ENCODE measurements at regions not wholly inside any gene's neighbourhood (a gene's known extent, or its start where the extent isn't known, plus 50 kb on each side); places are given as distances from the start of the nearest gene placed in this dataset.

GRCh38 chr5:21219966-21220365 is 1232.0 kb upstream of the CDH18 start:
- no peaks in the 10 kb centered on the region for H3K27me3 ChIP-seq
- H3K27ac ChIP-seq, result no peak overlapping the region
- H3K9me3 ChIP-seq, result no peaks in the 10 kb centered on the region
- H3K4me3 ChIP-seq, result no peak overlapping the region
- intact Hi-C loops (cut with DNase I; ENCODE audit: low total_unique reads), result no loop called here
- peaks cover 0 to 21% (median 0%) of the 10 kb centered on the region in 4 donors for H3K4me1 ChIP-seq
- no peak for DNase-seq
- no peaks in the 10 kb centered on the region for H3K36me3 ChIP-seq
- no peak for TF ChIP-seq CTCF (IDR thresholded peaks at IDR 0.05)

GRCh38 chr5:21219251-21219650 is 1231.3 kb upstream of the CDH18 start:
- Histone ChIP-seq H3K27me3 (no peaks in the 10 kb centered on the region), H3K4me1 (peaks cover 0 to 21% (median 0%) of the 10 kb centered on the region in 4 donors), H3K9me3 (no peaks in the 10 kb centered on the region), H3K27ac (no peak overlapping the region), H3K36me3 (no peaks in the 10 kb centered on the region), H3K4me3 (no peak overlapping the region)
- TF ChIP-seq CTCF (IDR thresholded peaks at IDR 0.05), result no peak
- intact Hi-C loops (cut with DNase I; ENCODE audit: low total_unique reads), result no loop called here
- no peak for DNase-seq

GRCh38 chr5:21212026-21212425 is 1224.0 kb upstream of the CDH18 start:
- Histone ChIP-seq H3K9me3 (no peaks in the 10 kb centered on the region), H3K36me3 (no peaks in the 10 kb centered on the region), H3K4me3 (no peak overlapping the region), H3K27ac (no peak overlapping the region), H3K27me3 (no peaks in the 10 kb centered on the region), H3K4me1 (no peaks in the 10 kb centered on the region)
- no peak for DNase-seq
- TF ChIP-seq CTCF (IDR thresholded peaks at IDR 0.05), result no peak
- intact Hi-C loops (cut with DNase I; ENCODE audit: low total_unique reads), result no loop called here

- no peaks in the 10 kb centered on the region for H3K27me3 ChIP-seq
- no peaks in the 10 kb centered on the region for H3K4me1 ChIP-seq
- no peak for TF ChIP-seq CTCF (IDR thresholded peaks at IDR 0.05)
- H3K9me3 ChIP-seq, result no peaks in the 10 kb centered on the region
- no peak overlapping the region for H3K27ac ChIP-seq
- no peak for DNase-seq
- H3K36me3 ChIP-seq, result no peaks in the 10 kb centered on the region
- intact Hi-C loops (cut with DNase I; ENCODE audit: low total_unique reads), result no loop called here
- no peak overlapping the region for H3K4me3 ChIP-seq
Observed at GRCh38 chr5:21209409-21209808, 1221.4 kb upstream of the CDH18 start.

GRCh38 chr5:21199087-21199486 is 1211.1 kb upstream of the CDH18 start:
- Histone ChIP-seq H3K36me3 (no peaks in the 10 kb centered on the region), H3K27ac (no peak overlapping the region), H3K4me1 (peaks cover 0 to 18% (median 0%) of the 10 kb centered on the region in 4 donors), H3K9me3 (no peaks in the 10 kb centered on the region), H3K4me3 (no peak overlapping the region), H3K27me3 (no peaks in the 10 kb centered on the region)
- intact Hi-C loops (cut with DNase I; ENCODE audit: low total_unique reads), result no loop called here
- no peak for TF ChIP-seq CTCF (IDR thresholded peaks at IDR 0.05)
- DNase-seq, result no peak

- intact Hi-C loops (cut with DNase I; ENCODE audit: low total_unique reads), result no loop called here
- H3K27ac ChIP-seq, result no peak overlapping the region
- H3K9me3 ChIP-seq, result no peaks in the 10 kb centered on the region
- no peak overlapping the region for H3K4me3 ChIP-seq
- TF ChIP-seq CTCF (IDR thresholded peaks at IDR 0.05), result no peak
- no peak for DNase-seq
- H3K4me1 ChIP-seq, result peaks cover 0 to 18% (median 0%) of the 10 kb centered on the region in 4 donors
- H3K36me3 ChIP-seq, result no peaks in the 10 kb centered on the region
- no peaks in the 10 kb centered on the region for H3K27me3 ChIP-seq
Observed at GRCh38 chr5:21195145-21195544, 1207.1 kb upstream of the CDH18 start.

Measured in tibial artery (tissue), 4 donors.